ENCODE measurements at regions not wholly inside any gene's neighbourhood (a gene's known extent, or its start where the extent isn't known, plus 50 kb on each side); places are given as distances from the start of the nearest gene placed in this dataset.

DNA sequence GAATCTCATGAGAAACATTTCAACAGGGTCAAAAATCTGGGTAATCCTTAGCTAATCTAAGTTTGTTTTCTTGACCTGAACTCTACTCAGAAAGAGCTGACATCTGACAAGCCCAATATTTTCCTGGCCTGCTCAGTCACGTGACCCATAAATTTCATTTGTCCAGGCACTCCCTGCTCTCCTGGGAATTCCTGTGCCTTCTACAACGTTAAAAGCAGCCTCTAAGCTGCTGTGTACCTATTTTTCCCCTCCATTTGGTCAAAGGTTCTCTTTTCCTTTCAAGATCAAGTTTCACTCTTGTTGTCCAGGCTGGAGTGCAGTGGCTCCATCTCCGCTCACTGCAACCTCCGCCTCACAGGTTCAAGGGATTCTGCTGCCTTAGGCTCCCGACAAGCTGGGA, 148.8 kb upstream of the ABCA1 start:
- TF ChIP-seq EP300 (conservative IDR thresholded peaks at IDR 0.05; ENCODE audit: poor library complexity, severe bottlenecking) (no peak), TAF1 (IDR thresholded peaks at IDR 0.05; ENCODE audit: low read depth) (no peak)
- TF ChIP-seq, protein P1, sequence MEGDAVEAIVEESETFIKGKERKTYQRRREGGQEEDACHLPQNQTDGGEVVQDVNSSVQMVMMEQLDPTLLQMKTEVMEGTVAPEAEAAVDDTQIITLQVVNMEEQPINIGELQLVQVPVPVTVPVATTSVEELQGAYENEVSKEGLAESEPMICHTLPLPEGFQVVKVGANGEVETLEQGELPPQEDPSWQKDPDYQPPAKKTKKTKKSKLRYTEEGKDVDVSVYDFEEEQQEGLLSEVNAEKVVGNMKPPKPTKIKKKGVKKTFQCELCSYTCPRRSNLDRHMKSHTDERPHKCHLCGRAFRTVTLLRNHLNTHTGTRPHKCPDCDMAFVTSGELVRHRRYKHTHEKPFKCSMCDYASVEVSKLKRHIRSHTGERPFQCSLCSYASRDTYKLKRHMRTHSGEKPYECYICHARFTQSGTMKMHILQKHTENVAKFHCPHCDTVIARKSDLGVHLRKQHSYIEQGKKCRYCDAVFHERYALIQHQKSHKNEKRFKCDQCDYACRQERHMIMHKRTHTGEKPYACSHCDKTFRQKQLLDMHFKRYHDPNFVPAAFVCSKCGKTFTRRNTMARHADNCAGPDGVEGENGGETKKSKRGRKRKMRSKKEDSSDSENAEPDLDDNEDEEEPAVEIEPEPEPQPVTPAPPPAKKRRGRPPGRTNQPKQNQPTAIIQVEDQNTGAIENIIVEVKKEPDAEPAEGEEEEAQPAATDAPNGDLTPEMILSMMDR (IDR thresholded peaks at IDR 0.05; ENCODE audit: poor library complexity, severe bottlenecking), result no peak
